HG03025 (cell line): ENCODE measurements at regions not wholly inside any gene's neighbourhood (a gene's known extent, or its start where the extent isn't known, plus 50 kb on each side); places are given as distances from the start of the nearest gene placed in this dataset.
"Not testable (repeated sequence)": the region's sequence is repeated elsewhere in the genome, so short reads cannot be mapped to it uniquely, and the experiment has no call there.

ENCODE experiments used
- ATAC-seq: cut with Tn5 transposase; IDR thresholded peaks from one replicate; pipeline ENCODE4 v1.9.1; 2021; ENCODE audit warnings: mild to moderate bottlenecking, moderate library complexity; ENCODE audit not compliant: unreplicated experiment, low FRiP score

DNA sequence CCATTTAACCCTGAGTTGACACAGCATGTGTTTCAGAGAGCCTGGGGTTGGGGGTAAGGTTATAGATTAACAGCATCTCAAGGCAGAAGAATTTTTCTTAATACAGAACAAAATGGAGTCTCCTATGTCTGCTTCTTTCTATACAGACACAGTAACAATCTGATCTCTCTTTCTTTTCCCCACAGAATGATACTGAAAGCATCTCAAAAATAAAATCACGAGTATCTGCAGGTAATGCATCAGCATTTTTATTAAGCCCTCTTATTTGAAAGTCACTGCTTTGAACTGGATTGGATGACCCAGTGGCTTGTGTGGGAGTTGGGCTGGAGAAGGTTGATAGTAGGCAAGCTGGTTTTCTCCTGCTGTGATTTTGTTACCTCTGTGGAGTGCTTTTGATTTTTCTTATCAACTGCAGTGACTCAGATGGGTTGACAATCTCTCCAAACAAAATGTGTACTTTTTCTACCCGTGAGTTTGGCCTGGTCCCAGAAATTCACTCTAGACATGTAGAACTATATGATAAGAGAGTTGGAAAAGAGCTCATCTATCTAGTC, 253.5 kb upstream of the PRKCQ start:
- ATAC-seq = no peak

DNA sequence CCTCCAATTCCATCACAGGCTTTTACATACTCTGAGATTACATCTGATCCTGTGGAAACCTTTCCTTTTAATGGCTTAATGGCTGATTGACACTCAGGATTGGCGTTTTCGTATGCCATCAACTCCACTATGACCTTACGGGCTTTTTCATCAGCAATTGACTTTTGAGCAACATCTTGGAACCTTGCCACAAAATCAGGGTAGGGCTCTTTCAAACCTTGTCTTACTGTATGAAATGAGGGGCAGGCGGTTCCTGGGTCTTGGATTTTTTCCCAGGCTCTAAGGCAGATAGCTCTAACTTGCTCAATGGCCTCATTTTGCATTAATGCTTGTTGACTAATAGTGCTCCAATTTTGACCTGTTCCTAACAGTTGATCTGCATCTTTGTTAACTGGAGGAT, 250.9 kb upstream of the PRKCQ start:
- not testable (repeated sequence) for ATAC-seq

DNA sequence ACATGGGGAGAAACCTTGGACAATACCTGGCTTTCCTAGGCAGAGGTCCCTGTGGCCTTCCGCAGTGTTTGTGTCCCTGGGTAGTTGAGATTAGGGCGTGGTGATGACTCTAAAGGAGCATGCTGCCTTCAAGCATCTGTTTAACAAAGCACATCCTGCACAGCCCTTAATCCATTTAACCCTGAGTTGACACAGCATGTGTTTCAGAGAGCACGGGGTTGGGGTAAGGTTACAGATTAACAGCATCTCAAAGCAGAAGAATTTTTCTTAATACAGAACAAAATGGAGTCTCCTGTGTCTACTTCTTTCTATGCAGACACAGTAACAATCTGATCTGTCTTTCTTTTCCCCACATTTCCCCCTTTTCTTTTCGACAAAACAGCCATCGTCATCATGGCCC, 244.7 kb upstream of the PRKCQ start:
- ATAC-seq = not testable (repeated sequence)

DNA sequence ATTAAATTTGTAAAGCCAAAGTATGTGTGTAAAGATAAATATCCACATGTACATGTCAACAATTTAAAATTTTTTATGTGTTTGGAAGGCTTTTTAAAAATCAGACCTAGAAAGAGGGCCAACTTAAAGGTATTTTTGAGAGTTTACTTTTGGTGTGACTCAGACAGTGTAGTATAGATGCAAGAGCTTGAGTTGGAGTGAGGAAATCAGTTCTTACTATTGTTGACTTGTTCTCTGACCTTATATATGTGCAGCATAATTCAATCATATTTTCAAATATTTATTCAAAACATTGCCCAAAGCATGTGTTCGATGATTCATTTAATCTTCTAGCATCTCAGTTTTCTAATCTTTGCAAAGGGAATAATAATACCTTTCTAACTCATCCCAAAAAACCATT, 243.7 kb upstream of the PRKCQ start:
- ATAC-seq = no peak

DNA sequence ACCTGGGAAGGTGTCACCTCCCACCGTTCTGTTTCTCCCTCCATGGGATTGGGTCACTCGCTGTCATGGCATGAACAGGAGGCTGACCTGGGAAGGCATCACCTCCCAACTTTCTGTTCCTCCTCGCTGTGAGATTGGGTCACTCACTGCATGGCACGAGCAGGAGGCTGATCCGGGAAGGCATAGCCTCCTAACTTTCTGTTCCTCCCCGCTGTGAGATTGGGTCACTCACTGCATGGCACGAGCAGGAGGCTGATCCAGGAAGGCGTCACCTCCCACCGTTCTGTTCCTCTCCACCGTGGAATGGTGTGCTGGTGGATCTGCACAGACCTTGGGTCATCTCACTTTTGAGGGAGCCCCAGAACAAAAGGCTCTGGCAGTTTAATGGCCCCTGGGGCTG, 239.2 kb upstream of the PRKCQ start:
- ATAC-seq = no peak

DNA sequence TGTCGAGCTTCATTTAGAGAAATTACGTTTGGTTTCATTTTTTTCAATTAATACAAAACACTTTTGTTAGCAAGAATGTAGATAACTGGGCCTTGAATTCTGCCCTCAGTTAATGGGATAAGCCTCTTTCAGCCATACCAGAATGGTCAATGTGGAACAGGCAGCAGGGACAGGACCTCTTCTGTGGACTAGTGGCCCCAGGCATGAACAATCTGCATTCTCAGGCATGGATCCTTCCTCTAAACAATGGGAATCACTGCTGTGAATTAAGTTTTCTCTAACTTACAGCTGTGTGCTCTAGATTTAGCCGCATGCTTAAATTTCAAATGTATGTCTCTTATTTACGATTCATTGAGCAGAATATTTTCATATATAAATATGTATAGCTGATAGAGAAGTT, 237.7 kb upstream of the PRKCQ start:
- no peak for ATAC-seq

DNA sequence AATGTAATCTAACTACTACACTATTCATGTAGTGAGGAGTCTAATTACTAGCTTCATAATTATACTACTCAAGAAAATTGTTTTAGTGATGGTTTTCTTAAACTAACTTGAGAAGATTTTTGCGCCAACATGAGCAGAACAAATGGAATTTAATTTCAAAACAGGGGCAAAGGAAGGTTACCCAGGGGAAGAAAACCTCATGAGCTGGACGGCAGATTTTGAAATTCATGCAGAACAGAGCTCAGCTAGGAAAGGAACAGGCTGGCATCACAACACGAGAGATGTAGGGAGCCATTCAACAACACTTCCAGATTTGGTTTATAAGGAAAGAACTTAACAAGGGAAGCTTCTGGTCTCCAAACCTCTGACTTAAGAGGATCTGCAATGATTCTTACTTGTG, 235.3 kb upstream of the PRKCQ start:
- ATAC-seq = no peak

DNA sequence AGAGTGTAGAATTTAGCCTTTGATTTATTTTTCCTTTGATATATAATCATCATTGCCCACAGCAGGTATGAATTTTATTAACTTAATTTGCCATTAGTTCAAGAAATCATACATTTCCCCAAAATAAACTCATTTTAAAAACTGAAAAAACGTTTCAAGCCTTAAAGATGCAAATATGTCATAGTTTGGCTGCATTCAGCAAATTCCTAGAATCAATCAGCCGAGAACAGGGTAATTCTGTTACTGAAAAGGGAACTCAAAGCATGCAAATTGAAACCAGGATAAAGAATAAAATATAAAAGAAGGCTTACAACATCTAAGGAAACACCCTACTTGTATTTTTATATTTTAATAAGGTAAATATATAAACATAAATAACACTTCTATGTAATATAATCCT, 233.8 kb upstream of the PRKCQ start:
- ATAC-seq = no peak

DNA sequence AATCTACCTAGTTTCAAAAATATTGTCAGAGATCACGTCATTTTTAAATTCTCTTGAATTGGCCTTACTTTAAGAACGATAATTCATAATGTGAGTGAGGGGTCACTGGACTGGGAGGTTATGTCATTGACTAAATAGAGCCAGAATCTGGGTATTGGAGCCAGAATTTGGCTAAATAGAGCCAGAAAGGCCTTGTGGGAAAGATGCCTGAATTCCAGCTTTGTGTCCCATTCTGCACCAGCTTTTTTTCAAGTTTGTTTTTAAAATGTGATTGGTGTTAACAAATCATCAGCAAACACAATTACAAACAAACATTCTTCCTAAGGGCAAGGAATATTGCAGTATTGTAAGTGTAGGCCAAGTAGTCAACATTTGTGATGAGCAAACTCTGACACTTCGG, 233.2 kb upstream of the PRKCQ start:
- ATAC-seq = no peak

DNA sequence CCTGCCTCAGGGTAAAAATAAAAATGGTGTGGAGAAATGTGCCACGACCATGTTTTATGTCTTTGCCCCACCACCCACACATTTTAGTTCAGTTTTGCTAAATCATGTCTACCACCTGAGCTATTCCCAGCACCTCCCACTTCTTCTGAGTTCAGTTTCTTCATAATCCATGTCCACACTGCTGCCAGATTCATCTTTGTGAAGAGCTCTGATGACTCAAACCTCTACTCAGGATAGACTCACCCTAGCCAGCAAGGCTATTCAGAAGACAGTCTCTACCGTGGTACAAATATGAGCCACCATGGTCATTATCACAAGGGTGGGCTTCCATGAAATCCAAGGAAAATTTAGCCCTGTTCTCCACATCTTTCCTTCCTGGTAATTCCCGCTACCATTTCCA, 231.1 kb upstream of the PRKCQ start:
- ATAC-seq = no peak

DNA sequence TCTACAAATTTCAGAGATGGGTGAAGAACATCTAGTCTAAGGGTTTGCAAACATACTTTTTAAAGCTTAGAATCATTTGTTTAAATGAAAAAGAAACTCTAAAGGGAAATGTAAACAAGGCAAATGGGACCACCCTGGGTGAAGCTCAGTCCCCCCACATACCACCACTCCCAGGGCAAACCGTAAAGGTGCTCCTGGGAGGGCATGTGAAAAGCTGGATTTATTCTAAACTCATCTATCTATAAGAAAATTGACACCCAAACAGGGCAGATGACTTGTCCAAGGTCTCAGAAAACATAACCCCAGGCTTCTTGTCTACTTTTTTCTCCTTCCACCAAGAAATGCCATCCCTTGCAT, 223.3 kb upstream of the PRKCQ start:
- no peak for ATAC-seq

DNA sequence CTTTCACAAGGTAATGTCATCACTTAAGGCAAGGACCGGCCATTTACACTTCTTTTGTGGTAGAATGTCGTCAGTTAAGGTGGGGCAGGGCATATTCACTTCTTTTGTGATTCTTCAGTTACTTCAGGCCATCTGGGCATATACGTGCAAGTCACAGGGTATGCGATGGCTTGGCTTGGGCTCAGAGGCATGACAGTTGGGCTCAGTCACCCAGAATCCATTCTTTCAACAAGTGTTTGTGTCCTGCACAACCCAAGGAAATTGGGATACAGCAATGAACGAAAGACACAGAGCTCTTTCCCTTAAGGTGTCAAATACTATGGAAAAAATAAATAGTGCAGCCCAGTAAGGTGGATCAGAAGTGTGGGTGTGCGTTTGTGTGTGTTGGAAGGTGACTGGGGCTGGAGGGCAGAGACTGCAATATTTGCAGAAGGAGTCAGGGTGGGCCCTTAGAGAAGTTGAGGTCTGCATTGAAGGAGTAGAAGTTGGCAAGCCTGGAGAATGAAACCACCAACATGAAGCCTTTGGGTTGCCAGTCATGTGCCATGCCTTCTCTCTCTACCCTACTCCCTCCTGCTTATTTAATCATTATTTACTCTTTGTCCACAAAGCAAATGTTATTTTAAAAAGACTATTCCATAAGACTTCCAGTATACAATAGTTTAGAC, 222.8 kb upstream of the PRKCQ start:
- ATAC-seq = no peak

DNA sequence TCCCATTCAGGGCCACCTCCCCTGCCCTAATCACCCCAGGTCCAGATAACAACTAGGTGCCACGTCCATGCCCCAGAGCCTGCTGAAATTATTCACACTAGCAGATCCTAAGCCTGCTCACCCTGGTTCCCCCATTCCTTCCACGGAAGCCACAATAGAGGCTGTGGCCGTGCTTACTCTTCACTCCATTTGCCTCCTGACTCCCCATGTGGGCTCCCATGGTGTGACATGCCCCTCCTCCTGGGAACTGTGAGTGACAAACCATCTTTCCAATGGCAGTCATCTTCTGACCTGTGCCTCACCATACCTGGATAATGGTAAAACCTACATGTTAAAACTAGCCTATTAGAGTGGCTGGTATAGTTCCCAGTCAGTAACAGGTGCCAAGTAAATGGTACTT, 216.2 kb upstream of the PRKCQ start:
- ATAC-seq = no peak

DNA sequence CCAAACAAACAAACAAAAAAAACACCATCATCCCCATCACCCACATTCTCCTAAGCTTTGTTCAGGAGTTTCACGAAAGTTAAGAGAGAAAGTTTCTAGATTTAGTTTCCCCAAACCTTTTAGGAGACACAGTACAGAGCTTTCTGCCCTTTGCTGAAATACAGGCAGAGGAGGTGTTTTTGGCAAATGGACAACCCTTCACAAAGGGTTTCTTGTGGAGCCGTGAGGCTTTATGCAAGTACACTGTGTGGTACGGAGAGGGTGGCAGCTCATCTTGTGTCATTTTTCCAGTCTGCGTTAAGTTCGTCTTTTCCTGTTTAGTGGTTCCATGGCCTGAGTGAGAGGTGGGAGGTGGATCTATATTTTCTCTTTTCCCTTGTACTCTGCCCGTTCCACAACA, 215.5 kb upstream of the PRKCQ start:
- ATAC-seq = no peak

DNA sequence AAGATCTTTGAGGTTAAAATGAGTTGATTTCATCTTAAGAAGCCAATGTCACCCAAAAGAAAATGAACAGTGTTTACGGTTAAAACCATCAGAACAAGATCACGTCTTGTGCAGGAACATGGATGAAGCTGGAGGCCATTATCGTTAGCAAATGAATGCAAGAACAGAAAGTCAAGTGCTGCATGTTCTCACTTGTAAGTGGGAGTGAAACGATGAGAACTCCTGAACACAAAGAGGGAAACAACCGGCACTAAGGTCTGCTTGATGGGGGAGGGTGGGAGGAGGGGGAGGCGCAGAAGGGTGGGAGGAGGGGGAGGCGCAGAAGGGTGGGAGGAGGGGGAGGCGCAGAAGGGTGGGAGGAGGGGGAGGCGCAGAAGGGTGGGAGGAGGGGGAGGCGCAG, 214.8 kb upstream of the PRKCQ start:
- not testable (repeated sequence) for ATAC-seq

DNA sequence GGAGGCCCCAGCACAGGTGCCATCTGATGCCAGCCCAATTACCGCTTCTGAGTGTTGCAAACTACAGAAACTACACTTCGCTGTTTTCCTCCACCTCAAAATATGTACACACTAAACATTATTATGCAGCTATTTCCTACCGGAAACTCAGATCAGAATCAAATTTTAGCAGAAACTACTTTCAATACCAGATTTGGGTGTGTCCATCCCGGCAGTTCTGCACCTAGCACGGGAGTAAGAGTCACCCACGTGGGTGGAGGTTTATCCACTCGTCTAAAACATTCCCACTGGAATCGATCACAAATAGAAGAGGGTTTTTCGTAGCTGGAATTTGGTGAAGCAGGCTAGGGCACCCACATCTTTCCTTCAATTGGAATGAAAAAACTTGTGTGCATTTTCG, 214.4 kb upstream of the PRKCQ start:
- no peak for ATAC-seq

DNA sequence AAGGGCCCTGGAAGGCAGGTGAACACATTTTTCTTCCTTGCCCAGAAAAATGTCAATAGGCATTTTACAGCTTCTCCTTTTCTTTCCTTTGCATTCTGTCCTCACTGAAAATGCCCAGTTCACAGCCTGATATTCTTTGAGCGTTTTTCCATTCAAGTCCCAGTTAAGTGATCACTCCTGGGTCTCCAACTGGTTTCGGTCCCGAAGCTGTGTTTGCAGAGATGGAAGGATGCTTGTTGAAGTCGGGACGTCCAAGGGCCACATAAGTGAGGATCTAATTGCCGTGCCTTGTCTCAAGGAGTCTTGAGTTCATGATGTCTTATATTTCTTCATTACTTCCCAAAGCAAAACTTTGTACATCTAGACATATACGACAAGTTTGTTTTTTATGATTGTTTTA, 208.7 kb upstream of the PRKCQ start:
- ATAC-seq = no peak

DNA sequence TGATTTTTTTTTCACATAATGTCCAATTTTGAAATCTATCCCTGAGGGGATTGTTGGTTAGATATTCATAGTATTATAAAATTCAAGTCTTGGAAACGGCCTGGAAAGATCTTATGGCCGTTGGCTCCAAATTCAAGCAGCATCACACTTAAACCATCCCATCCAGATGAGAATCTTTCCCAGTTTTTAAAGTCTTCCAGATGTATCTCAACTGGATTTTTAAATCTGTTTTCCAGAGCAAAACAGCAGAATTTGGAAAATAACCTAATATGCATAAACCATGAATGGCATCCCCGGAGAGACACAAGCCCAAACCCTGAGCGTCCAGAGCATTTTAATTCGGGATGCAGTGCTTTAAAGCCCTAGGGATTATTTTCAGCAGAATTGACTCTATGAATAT, 208.2 kb upstream of the PRKCQ start:
- ATAC-seq = no peak

DNA sequence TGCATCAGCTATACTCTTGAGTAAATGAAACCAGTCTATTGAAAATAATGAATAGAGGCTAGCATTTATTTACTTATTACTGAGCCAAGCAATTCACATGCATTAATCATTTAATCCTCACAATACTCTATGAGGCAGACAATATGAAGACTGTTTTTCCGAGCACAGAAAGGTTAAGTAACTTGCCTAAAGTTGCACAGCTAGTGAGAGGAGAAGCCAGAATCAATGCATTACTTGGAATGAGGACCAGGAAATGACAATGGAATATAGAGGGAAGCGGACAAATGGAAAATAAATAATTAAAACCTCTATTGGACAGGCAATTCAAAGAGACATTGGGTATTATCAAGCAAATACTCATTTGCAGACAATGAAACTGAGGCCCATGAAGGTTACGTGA, 207.6 kb upstream of the PRKCQ start:
- no peak for ATAC-seq

DNA sequence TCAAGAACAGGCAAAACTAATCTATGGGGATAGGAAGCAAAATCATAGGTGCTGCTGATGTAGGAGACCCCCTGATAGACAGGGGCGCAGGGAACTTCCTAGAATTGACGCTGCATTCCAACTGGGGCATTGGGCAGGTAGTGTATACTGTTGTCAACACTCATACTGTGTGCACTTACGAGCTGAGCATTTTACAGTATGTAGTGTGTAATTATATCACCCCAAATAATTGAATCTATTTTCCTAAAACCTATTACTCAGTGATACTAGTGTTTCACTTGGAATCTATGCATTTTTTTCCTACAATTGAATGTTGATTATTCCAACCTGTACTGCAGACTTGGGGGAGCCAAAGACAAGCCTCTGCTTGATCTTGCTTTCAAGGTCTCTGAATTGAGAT, 207.0 kb upstream of the PRKCQ start:
- ATAC-seq = no peak

DNA sequence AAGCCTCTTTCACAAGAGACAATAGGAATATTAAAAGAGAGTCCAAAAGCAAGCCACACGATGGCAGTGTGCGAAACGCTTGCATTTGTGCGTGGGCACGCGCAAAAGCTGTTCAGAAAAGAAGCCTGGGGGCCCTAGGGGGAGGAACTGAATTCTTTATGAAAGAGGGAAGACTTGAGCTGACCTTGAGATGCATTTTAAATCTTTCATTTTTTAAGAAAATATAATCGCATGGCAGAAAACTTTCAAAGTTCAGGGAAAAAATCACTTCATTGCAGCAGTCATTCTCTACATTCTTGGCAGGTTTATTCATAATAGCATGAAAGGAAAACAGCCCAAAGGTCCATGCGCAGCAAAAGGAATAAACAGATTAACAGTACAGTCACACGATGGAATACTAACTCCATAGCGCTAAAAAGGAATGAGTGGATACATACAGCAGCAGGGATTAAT, 206.5 kb upstream of the PRKCQ start:
- ATAC-seq = no peak

DNA sequence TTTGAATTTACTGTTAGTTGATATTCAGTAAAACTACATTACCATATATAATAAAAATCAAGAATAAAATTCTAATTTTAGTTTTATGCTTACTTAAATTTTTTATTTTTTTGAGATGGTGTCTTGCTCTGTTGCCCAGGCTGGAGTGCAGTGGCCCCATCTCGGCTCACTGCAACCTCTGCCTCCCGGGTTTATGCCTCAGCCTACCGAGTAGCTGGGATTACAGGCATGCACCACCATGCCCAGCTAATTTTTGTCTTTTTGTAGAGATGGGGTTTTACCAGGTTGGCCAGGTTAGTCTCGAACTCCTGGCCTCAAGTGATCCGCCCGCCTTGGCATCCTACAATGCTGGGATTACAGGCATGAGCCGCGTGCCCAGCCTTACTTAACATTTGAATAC, 204.4 kb upstream of the PRKCQ start:
- not testable (repeated sequence) for ATAC-seq

DNA sequence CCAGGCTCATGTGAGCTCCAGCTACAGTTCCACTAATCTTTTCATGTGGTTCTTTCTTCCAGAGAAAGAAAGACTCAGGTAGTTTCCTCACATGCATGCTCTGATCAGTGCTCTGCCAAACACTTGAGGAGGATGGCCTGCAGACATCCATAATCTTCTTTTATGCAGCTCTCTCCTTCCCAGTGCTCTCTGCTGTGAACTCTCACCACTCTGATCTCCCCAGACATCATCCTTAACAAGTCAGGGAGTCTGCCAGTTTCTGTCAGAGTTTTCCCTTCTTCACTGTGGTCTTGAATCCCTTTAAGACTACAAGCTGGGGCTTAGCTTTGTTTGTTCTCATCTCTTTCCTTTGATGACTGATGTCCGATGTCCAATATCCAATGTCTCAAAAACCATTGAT, 203.4 kb upstream of the PRKCQ start:
- no peak for ATAC-seq
